Prostate gland (tissue), 2 donors: ENCODE measurements at regions not wholly inside any gene's neighbourhood (a gene's known extent, or its start where the extent isn't known, plus 50 kb on each side); places are given as distances from the start of the nearest gene placed in this dataset.

Source experiments
- POLR2A ChIP-seq: fragments of 450-650 bp; IDR thresholded peaks from one replicate; pipeline ENCODE4 v1.6.1; 2016; ENCODE audit warnings: antibody characterized with exemption, mild to moderate bottlenecking
- TF ChIP-seq, protein P1 (sequence below), 4 experiments: fragments of 200-600 bp in 2 of 4; fragments of 450-650 bp in 2 of 4; sonication (generic) in 2 of 4; IDR thresholded peaks; 1 replicate in 3 of 4; 2 replicates in 1 of 4; pipeline ENCODE4 v1.5.1; 2016 to 2019; ENCODE audit warnings: antibody characterized with exemption in 4 of 4, mild to moderate bottlenecking in 2 of 4, moderate library complexity in 2 of 4

DNA sequence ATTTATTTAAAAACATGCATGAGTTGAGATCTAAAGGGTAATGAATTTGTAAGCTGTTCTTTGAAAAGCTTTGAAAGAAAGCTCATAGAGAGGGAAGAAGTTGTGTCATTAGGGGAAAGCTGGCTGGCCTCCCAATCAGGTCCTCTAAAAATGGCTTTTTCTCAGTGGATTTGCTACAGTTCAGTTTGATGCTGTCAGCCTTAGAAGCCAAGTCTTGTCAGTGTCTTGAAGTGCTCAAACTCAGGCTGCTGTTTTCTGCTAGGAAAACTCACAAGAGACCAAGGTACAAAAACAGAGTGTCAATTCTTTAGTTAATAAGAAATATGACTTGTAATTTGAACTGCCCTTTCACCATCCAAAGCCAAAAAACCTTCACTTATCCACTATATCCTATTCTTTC is 243.8 kb downstream of the OTOL1 start:
- TF ChIP-seq, protein P1, sequence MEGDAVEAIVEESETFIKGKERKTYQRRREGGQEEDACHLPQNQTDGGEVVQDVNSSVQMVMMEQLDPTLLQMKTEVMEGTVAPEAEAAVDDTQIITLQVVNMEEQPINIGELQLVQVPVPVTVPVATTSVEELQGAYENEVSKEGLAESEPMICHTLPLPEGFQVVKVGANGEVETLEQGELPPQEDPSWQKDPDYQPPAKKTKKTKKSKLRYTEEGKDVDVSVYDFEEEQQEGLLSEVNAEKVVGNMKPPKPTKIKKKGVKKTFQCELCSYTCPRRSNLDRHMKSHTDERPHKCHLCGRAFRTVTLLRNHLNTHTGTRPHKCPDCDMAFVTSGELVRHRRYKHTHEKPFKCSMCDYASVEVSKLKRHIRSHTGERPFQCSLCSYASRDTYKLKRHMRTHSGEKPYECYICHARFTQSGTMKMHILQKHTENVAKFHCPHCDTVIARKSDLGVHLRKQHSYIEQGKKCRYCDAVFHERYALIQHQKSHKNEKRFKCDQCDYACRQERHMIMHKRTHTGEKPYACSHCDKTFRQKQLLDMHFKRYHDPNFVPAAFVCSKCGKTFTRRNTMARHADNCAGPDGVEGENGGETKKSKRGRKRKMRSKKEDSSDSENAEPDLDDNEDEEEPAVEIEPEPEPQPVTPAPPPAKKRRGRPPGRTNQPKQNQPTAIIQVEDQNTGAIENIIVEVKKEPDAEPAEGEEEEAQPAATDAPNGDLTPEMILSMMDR (IDR thresholded peaks at IDR 0.05), result no peak
- no peak for TF ChIP-seq POLR2A
